ENCODE measurements at regions not wholly inside any gene's neighbourhood (a gene's known extent, or its start where the extent isn't known, plus 50 kb on each side); places are given as distances from the start of the nearest gene placed in this dataset.

- no peak for TF ChIP-seq CTCF (IDR thresholded peaks at IDR 0.05; ENCODE audit: insufficient read depth, low read length, poor library complexity, severe bottlenecking)
- no peaks in the 10 kb centered on the region for H3K27me3 ChIP-seq (ENCODE audit: control insufficient read depth, insufficient read depth, low read length)
- no peak overlapping the region for H3K4me3 ChIP-seq (ENCODE audit: low read depth, low read length)
- no peak for DNase-seq (ENCODE audit: low read depth)
- H3K36me3 ChIP-seq (ENCODE audit: control insufficient read depth, insufficient read depth, low read length) = no peaks in the 10 kb centered on the region
Measured at GRCh38 chr3:79886204-79886603, 118.4 kb upstream of the ROBO1 start.

- Histone ChIP-seq H3K27me3 (ENCODE audit: control insufficient read depth, insufficient read depth, low read length) (no peaks in the 10 kb centered on the region), H3K4me3 (ENCODE audit: low read depth, low read length) (no peak overlapping the region), H3K36me3 (ENCODE audit: control insufficient read depth, insufficient read depth, low read length) (no peaks in the 10 kb centered on the region)
- no peak for TF ChIP-seq CTCF (IDR thresholded peaks at IDR 0.05; ENCODE audit: insufficient read depth, low read length, poor library complexity, severe bottlenecking)
- DNase-seq (ENCODE audit: low read depth) = no peak
Measured at GRCh38 chr3:79885407-79885806, 117.6 kb upstream of the ROBO1 start.

- DNase-seq (ENCODE audit: low read depth) = no peak
- H3K4me3 ChIP-seq (ENCODE audit: low read depth, low read length) = no peak overlapping the region
- TF ChIP-seq CTCF (IDR thresholded peaks at IDR 0.05; ENCODE audit: insufficient read depth, low read length, poor library complexity, severe bottlenecking) = no peak
- H3K36me3 ChIP-seq (ENCODE audit: control insufficient read depth, insufficient read depth, low read length) = no peaks in the 10 kb centered on the region
- no peaks in the 10 kb centered on the region for H3K27me3 ChIP-seq (ENCODE audit: control insufficient read depth, insufficient read depth, low read length)
Measured at GRCh38 chr3:79884354-79884753, 116.6 kb upstream of the ROBO1 start.

- Histone ChIP-seq H3K27me3 (ENCODE audit: control insufficient read depth, insufficient read depth, low read length) (no peaks in the 10 kb centered on the region), H3K36me3 (ENCODE audit: control insufficient read depth, insufficient read depth, low read length) (no peaks in the 10 kb centered on the region), H3K4me3 (ENCODE audit: low read depth, low read length) (no peak overlapping the region)
- DNase-seq (ENCODE audit: low read depth) = no peak
- TF ChIP-seq CTCF (IDR thresholded peaks at IDR 0.05; ENCODE audit: insufficient read depth, low read length, poor library complexity, severe bottlenecking) = no peak
Measured at GRCh38 chr3:79881431-79881830, 113.6 kb upstream of the ROBO1 start.

- no peak overlapping the region for H3K4me3 ChIP-seq (ENCODE audit: low read depth, low read length)
- H3K27me3 ChIP-seq (ENCODE audit: control insufficient read depth, insufficient read depth, low read length) = no peaks in the 10 kb centered on the region
- DNase-seq (ENCODE audit: low read depth) = no peak
- no peak for TF ChIP-seq CTCF (IDR thresholded peaks at IDR 0.05; ENCODE audit: insufficient read depth, low read length, poor library complexity, severe bottlenecking)
- no peaks in the 10 kb centered on the region for H3K36me3 ChIP-seq (ENCODE audit: control insufficient read depth, insufficient read depth, low read length)
Measured at GRCh38 chr3:79878708-79879107, 110.9 kb upstream of the ROBO1 start.

GRCh38 chr3:79874646-79875045, 106.8 kb upstream of the ROBO1 start:
- Histone ChIP-seq H3K36me3 (ENCODE audit: control insufficient read depth, insufficient read depth, low read length) (no peaks in the 10 kb centered on the region), H3K4me3 (ENCODE audit: low read depth, low read length) (no peak overlapping the region), H3K27me3 (ENCODE audit: control insufficient read depth, insufficient read depth, low read length) (no peaks in the 10 kb centered on the region)
- TF ChIP-seq CTCF (IDR thresholded peaks at IDR 0.05; ENCODE audit: insufficient read depth, low read length, poor library complexity, severe bottlenecking) = no peak
- no peak for DNase-seq (ENCODE audit: low read depth)

Measured in kidney epithelial cell (primary cell).